Left ventricle myocardium inferior (tissue), 1 donor: ENCODE measurements at regions not wholly inside any gene's neighbourhood (a gene's known extent, or its start where the extent isn't known, plus 50 kb on each side); places are given as distances from the start of the nearest gene placed in this dataset.

Experiments used
- DNase-seq: peaks from one replicate; pipeline ENCODE4 v3.0.0-alpha.2; 2020
- H3K27ac ChIP-seq: fragments of 200-600 bp; replicated peaks from 2 replicates; pipeline ENCODE4 v1.8.0; 2021
- H3K27me3 ChIP-seq: fragments of 200-600 bp; 2 replicates; pipeline ENCODE4 v1.8.0; 2021; ENCODE audit warnings: low read depth
- H3K36me3 ChIP-seq: fragments of 200-600 bp; 2 replicates; pipeline ENCODE4 v1.8.0; 2021
- H3K4me1 ChIP-seq: fragments of 200-600 bp; 2 replicates; pipeline ENCODE4 v1.8.0; 2021
- H3K4me3 ChIP-seq: fragments of 200-600 bp; 2 replicates; pipeline ENCODE4 v1.8.0; 2021; ENCODE audit warnings: mild to moderate bottlenecking, moderate library complexity
- H3K9me3 ChIP-seq: fragments of 200-600 bp; replicated peaks from 2 replicates; pipeline ENCODE4 v1.8.0; 2021
- intact Hi-C: fragments of 100-400 bp; cut with micrococcal nuclease; formaldehyde crosslinking; loops from one replicate; pipeline ENCODE4 v1.11.0; 2022
- TF ChIP-seq, protein P1 (sequence below): fragments of 200-600 bp; IDR thresholded peaks from 2 replicates; pipeline ENCODE4 v1.8.0; 2021; ENCODE audit warnings: antibody characterized with exemption, mild to moderate bottlenecking, borderline replicate concordance
- donor health status: DM: no; HTN: yes; CAD: no; lungs with severe emphysema.

DNA sequence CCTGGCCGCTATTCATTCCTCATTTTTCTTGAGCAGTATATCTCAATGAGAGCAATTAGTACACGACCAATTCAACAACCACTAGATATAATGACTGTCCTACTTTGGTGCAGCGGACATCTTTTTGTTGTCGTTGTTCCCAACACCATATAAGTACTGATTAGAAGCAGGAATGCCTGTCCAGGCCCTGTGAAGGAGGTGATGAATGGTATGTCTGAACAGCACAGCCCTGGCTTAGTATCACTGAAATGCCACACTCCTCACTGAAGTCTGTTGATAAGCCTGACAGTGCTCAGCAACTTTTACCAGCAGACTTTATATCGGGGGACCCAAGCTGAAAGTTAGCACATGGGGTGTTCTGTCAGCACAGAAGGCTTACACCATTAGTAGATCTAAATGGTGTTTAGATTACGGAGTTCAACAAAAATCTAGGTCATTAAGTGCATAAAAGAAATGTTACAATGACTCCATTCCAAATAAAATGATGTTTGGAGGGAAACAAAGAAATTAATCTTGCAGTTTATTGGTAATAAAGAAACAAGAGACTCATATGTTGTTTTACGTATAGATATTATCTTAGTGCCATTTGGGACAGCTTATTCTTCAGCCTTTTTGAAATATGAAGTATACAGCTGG, 228.3 kb upstream of the TTC29 start:
- Histone ChIP-seq H3K9me3 (peaks cover 4% of the 10 kb centered on the region), H3K4me1 (peaks cover 9% of the 10 kb centered on the region), H3K4me3 (no peak overlapping the region), H3K27me3 (no peaks in the 10 kb centered on the region), H3K36me3 (no peaks in the 10 kb centered on the region), H3K27ac (peak overlapping the region; percentile 58)
- intact Hi-C loops, result no loop called here
- TF ChIP-seq, protein P1, sequence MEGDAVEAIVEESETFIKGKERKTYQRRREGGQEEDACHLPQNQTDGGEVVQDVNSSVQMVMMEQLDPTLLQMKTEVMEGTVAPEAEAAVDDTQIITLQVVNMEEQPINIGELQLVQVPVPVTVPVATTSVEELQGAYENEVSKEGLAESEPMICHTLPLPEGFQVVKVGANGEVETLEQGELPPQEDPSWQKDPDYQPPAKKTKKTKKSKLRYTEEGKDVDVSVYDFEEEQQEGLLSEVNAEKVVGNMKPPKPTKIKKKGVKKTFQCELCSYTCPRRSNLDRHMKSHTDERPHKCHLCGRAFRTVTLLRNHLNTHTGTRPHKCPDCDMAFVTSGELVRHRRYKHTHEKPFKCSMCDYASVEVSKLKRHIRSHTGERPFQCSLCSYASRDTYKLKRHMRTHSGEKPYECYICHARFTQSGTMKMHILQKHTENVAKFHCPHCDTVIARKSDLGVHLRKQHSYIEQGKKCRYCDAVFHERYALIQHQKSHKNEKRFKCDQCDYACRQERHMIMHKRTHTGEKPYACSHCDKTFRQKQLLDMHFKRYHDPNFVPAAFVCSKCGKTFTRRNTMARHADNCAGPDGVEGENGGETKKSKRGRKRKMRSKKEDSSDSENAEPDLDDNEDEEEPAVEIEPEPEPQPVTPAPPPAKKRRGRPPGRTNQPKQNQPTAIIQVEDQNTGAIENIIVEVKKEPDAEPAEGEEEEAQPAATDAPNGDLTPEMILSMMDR, result no peak
- no peak for DNase-seq

DNA sequence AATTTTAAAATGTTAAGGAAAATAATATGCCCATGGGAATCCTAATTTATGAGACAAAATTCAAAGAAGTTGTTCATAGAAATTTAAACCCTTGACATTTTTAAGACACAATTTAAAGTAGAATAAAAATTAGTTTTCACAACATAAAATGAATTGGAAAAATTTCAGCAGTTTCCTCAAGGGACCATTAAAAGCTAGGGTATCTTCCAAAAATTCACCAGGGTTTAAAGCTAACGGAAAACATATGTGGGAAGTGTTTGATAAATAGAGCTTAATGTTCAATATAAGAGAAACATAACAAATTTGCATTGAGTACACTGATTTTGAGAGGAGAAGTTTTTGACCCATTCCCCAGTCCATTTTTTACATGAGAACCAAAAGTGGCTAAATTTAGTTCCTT, 228.9 kb upstream of the TTC29 start:
- Histone ChIP-seq H3K27ac (no peak overlapping the region), H3K4me3 (no peak overlapping the region), H3K9me3 (peaks cover 4% of the 10 kb centered on the region), H3K4me1 (peaks cover 9% of the 10 kb centered on the region), H3K27me3 (no peaks in the 10 kb centered on the region), H3K36me3 (no peaks in the 10 kb centered on the region)
- no peak for DNase-seq
- TF ChIP-seq, protein P1, result no peak
- intact Hi-C loops, result no loop called here

DNA sequence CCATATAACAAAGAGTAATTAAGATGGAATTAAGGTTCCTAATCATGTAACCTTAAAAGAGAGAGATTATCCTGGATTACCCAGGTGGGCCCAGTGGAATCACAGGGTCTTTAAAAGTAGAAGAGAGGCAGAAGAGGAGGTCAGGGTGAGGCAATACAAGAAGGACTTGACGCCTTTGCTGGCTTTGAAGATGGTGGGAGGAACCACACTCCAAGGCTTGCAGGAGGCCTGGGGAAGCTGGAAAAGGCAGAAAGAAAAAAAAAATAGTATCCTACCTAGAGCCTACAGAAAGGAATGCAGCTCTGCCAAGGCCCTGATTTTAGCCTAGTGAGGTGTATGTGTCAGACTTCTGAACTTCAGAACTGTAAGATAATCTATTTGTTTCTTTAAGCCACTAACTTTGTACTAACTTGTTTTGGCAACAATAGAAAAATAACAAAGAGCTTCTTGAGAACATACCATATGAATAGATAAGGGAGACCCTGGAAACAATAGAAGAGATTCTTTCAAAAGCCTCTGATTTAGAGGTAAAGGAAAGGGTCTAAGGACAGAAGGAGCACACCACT, 229.9 kb upstream of the TTC29 start:
- TF ChIP-seq, protein P1, result no peak
- Histone ChIP-seq H3K9me3 (peaks cover 4% of the 10 kb centered on the region), H3K4me1 (peaks cover 9% of the 10 kb centered on the region), H3K27ac (no peak overlapping the region), H3K4me3 (no peak overlapping the region), H3K27me3 (no peaks in the 10 kb centered on the region), H3K36me3 (no peaks in the 10 kb centered on the region)
- DNase-seq, result no peak
- intact Hi-C loops, result no loop called here

DNA sequence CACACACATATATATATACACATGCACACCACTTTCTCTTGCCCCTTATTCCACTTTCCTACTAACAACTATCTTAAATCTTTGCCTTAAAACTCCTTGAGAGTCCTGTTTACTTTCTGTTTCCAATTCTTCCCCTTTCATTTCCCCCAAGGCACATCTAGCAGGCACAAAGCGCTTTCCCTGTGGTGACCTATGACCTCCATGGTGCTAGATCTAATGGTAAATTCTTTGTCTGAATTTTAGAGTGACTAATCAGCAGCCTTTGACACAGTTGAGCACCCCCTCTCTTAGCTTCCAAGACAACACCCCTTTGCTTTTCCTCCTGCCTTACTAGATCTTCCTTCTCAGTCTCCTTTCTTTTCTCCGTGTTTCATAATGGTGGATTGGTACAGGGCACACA, 236.4 kb upstream of the TTC29 start:
- Histone ChIP-seq H3K27ac (no peak overlapping the region), H3K36me3 (no peaks in the 10 kb centered on the region), H3K27me3 (no peaks in the 10 kb centered on the region), H3K4me1 (no peaks in the 10 kb centered on the region), H3K4me3 (no peak overlapping the region), H3K9me3 (peaks cover 34% of the 10 kb centered on the region)
- no peak for DNase-seq
- intact Hi-C loops, result no loop called here
- TF ChIP-seq, protein P1, result no peak

DNA sequence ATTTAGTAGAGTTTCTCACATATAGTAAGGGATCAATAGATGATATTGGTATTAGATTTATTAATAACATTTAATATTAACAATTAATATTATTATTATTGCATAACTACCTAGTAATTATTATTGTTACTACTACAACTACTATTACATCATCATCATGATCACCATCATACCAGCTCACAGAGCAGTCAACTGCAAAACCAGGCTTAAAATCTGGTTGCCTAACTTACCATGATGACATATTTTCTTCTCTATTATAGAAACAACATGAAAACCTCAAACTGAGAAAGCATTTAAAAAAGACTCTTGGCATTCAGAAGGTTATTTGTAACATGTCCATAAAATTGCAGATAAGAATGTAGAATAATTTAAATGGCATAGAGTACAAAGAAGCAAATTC, 247.0 kb upstream of the TTC29 start:
- H3K9me3 ChIP-seq, result peaks cover 19% of the 10 kb centered on the region
- no peak overlapping the region for H3K27ac ChIP-seq
- H3K4me3 ChIP-seq, result no peak overlapping the region
- TF ChIP-seq, protein P1, result no peak
- H3K36me3 ChIP-seq, result no peaks in the 10 kb centered on the region
- H3K27me3 ChIP-seq, result no peaks in the 10 kb centered on the region
- intact Hi-C loops, result no loop called here
- no peak for DNase-seq
- H3K4me1 ChIP-seq, result peaks cover 13% of the 10 kb centered on the region
